Astrocyte of the cerebellum (primary cell): ENCODE measurements at regions not wholly inside any gene's neighbourhood (a gene's known extent, or its start where the extent isn't known, plus 50 kb on each side); places are given as distances from the start of the nearest gene placed in this dataset.

Experiments
- DNase-seq: peaks from one replicate; pipeline ENCODE4 v3.0.0-alpha.2; 2011; ENCODE audit warnings: low read depth
- H3K4me3 ChIP-seq: 2 replicates; pipeline ENCODE4 v1.5.1; 2011; ENCODE audit warnings: mild to moderate bottlenecking, low read depth, low read length, moderate library complexity
- in situ Hi-C: cut with HindIII; loops from 2 replicates; pipeline ENCODE4 v1.10.0; 2017; ENCODE audit warnings: low sequenced_read_pairs
- TF ChIP-seq, protein P1 (sequence below): IDR thresholded peaks from 2 replicates; pipeline ENCODE4 v1.5.1; 2012; ENCODE audit warnings: low read length, low read depth, moderate library complexity, mild to moderate bottlenecking; ENCODE audit errors: missing control alignments

GRCh38 chr21:38933731-38934130 lies 128.0 kb downstream of the ETS2 start:
- in situ Hi-C loops: no loop called here
- no peak overlapping the region for H3K4me3 ChIP-seq
- TF ChIP-seq, protein P1, sequence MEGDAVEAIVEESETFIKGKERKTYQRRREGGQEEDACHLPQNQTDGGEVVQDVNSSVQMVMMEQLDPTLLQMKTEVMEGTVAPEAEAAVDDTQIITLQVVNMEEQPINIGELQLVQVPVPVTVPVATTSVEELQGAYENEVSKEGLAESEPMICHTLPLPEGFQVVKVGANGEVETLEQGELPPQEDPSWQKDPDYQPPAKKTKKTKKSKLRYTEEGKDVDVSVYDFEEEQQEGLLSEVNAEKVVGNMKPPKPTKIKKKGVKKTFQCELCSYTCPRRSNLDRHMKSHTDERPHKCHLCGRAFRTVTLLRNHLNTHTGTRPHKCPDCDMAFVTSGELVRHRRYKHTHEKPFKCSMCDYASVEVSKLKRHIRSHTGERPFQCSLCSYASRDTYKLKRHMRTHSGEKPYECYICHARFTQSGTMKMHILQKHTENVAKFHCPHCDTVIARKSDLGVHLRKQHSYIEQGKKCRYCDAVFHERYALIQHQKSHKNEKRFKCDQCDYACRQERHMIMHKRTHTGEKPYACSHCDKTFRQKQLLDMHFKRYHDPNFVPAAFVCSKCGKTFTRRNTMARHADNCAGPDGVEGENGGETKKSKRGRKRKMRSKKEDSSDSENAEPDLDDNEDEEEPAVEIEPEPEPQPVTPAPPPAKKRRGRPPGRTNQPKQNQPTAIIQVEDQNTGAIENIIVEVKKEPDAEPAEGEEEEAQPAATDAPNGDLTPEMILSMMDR: no peak
- DNase-seq: no peak

- H3K4me3 ChIP-seq: no peak overlapping the region
- TF ChIP-seq, protein P1: no peak
- in situ Hi-C loops: no loop called here
- no peak for DNase-seq
Measured at GRCh38 chr21:38931291-38931690, 125.6 kb downstream of the ETS2 start.

GRCh38 chr21:38930853-38931252 lies 125.1 kb downstream of the ETS2 start:
- H3K4me3 ChIP-seq: no peak overlapping the region
- TF ChIP-seq, protein P1: no peak
- no peak for DNase-seq
- in situ Hi-C loops: no loop called here

DNA sequence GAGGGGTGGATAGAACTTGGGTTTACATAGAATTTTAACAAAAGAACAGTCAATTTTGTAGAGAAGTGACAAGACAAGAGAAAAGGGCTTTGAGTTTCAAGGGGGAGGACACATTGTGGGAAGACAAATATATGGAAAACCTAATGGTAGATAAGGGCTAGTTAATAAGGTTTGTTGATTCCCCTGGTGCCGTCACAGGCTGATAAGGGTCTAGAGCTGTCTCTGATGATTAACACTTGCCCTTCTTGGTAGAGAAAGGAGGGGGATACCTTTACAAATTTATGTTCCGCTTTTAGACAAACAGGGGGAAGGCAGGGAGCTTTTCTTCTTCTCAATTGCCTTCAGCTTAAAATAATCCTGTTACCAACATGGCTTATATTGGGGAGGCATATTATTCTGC lies 124.3 kb downstream of the ETS2 start:
- DNase-seq: no peak
- H3K4me3 ChIP-seq: no peak overlapping the region
- TF ChIP-seq, protein P1: no peak
- in situ Hi-C loops: no loop called here

DNA sequence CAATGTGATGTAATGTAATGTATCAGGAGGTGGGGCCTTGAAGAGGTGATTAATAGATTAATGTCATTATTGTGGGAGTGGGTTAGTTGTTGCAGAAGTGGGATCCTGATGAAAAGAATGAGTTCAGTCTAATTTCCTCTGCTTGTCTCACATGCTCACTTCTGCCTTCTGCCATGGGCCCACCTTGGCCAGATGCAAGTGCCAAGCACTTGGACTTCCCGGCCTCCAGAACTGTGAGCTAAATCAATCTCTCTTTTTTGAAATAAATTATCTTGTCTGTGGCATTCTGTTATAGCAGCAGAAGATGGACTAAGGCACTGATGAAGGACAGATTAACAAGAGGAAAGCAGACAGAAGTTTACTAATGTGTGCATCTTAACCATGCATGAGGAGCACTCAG lies 123.9 kb downstream of the ETS2 start:
- in situ Hi-C loops: no loop called here
- DNase-seq: no peak
- H3K4me3 ChIP-seq: no peak overlapping the region
- TF ChIP-seq, protein P1: no peak

DNA sequence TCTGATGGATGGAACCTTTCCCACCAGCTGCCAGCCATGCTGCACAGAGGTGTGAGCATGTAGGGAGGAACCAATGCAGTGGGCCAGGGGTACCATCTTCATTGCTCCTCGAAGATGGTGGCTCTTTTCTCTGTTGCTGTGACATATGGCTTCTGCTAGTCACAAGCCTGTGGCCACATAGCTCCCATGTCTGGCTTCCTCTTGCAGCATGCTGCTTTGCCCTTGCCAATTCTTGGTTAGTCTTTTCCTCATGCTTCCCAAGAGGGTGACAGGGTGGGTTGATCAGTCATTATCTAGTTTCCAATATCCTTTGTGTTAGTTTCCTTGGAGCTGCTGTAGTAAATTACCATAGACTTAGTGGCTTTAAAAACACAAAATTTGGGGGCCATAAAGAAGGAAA lies 123.4 kb downstream of the ETS2 start:
- TF ChIP-seq, protein P1: no peak
- in situ Hi-C loops: no loop called here

DNA sequence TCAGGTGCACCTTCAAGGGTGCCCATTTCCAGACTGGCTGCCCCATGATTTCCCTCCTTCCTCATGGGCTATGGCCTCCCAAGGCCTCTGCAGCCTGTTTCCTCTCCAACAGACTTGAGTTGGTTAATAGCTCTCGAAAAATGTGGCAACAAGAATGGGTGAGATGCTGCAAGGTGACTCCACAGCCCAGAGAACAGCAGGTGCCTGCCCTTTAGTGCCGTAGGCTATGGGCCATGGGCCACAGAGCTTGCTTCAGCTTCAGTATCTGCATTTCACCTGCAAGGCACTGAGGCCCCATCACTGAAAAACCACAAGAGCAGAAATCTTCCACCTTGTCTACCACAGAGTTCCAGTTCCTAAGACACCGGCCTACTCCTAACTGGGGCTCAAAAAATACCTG lies 122.0 kb downstream of the ETS2 start:
- DNase-seq: no peak
- no peak overlapping the region for H3K4me3 ChIP-seq
- in situ Hi-C loops: no loop called here
- TF ChIP-seq, protein P1: no peak

More for the DNA sequence above, 123.4 kb downstream of the ETS2 start:
- H3K4me3 ChIP-seq: no peak overlapping the region
- DNase-seq: no peak
